NCI-H2107 treated with DMSO at 0.1 percent for 48 hours (cell line): ENCODE measurements at regions not wholly inside any gene's neighbourhood (a gene's known extent, or its start where the extent isn't known, plus 50 kb on each side); places are given as distances from the start of the nearest gene placed in this dataset.
"Not testable (repeated sequence)": the region's sequence is repeated elsewhere in the genome, so short reads cannot be mapped to it uniquely, and the experiment has no call there.

Experiments used
- DNase-seq: peaks from one replicate; lab custom pipeline; 2025; ENCODE audit not compliant: unreplicated experiment; lab: John Stamatoyannopoulos, UW

- DNase-seq: no peak
These were observed 199.5 kb upstream of the DDX18 start for GRCh38 chr2:117614823-117615534.

- no peak for DNase-seq
These were observed 195.9 kb upstream of the DDX18 start for GRCh38 chr2:117618607-117619006.

GRCh38 chr2:117621326-117621725 lies 193.2 kb upstream of the DDX18 start:
- DNase-seq: no peak

GRCh38 chr2:117623175-117623574 lies 191.3 kb upstream of the DDX18 start:
- DNase-seq: not testable (repeated sequence)

GRCh38 chr2:117631152-117631945 lies 183.1 kb upstream of the DDX18 start:
- no peak for DNase-seq

- no peak for DNase-seq
These were observed 179.0 kb upstream of the DDX18 start for GRCh38 chr2:117635481-117635880.

- no peak for DNase-seq
These were observed 175.1 kb upstream of the DDX18 start for GRCh38 chr2:117639401-117639800.

GRCh38 chr2:117644403-117644802 lies 170.1 kb upstream of the DDX18 start:
- DNase-seq: no peak

- DNase-seq: no peak
These were observed 169.0 kb upstream of the DDX18 start for GRCh38 chr2:117645458-117645857.

- DNase-seq: no peak
These were observed 168.4 kb upstream of the DDX18 start for GRCh38 chr2:117646099-117646498.

GRCh38 chr2:117646872-117647271 lies 167.6 kb upstream of the DDX18 start:
- no peak for DNase-seq

GRCh38 chr2:117656546-117656945 lies 157.9 kb upstream of the DDX18 start:
- DNase-seq: no peak

- DNase-seq: no peak
These were observed 152.9 kb upstream of the DDX18 start for GRCh38 chr2:117661619-117662018.

GRCh38 chr2:117674172-117674571 lies 140.3 kb upstream of the DDX18 start:
- no peak for DNase-seq

GRCh38 chr2:117679952-117680351 lies 134.5 kb upstream of the DDX18 start:
- no peak for DNase-seq

GRCh38 chr2:117684919-117685318 lies 129.6 kb upstream of the DDX18 start:
- DNase-seq: no peak

- DNase-seq: no peak
These were observed 127.8 kb upstream of the DDX18 start for GRCh38 chr2:117686699-117687098.

- no peak for DNase-seq
These were observed 122.9 kb upstream of the DDX18 start for GRCh38 chr2:117691595-117691994.

GRCh38 chr2:117692001-117692763 lies 122.3 kb upstream of the DDX18 start:
- DNase-seq: no peak

- no peak for DNase-seq
These were observed 121.3 kb upstream of the DDX18 start for GRCh38 chr2:117693154-117693553.

- DNase-seq: no peak
These were observed 120.8 kb upstream of the DDX18 start for GRCh38 chr2:117693651-117694050.

- DNase-seq: no peak
These were observed 116.2 kb upstream of the DDX18 start for GRCh38 chr2:117698287-117698686.
